Mucosa of descending colon (tissue), 3 donors: ENCODE measurements at regions not wholly inside any gene's neighbourhood (a gene's known extent, or its start where the extent isn't known, plus 50 kb on each side); places are given as distances from the start of the nearest gene placed in this dataset.
"Not testable (repeated sequence)": the region's sequence is repeated elsewhere in the genome, so short reads cannot be mapped to it uniquely, and the experiment has no call there.

ENCODE experiments used
- ATAC-seq: fragments of 200-7000 bp; cut with Tn5 transposase; one replicate; pipeline ENCODE4 v1.9.1; 2020; ENCODE audit warnings: mild to moderate bottlenecking, moderate library complexity
- DNase-seq, 3 donors: peaks; one replicate each; pipeline ENCODE4 v3.0.0-alpha.2; 2020
- H3K36me3 ChIP-seq: fragments of 200-600 bp; one replicate; pipeline ENCODE4 v1.8.0; 2021; ENCODE audit warnings: low read depth, mild to moderate bottlenecking
- H3K4me1 ChIP-seq: fragments of 200-600 bp; one replicate; pipeline ENCODE4 v1.8.0; 2021; ENCODE audit warnings: low read depth, mild to moderate bottlenecking
- H3K4me3 ChIP-seq: fragments of 200-600 bp; one replicate; pipeline ENCODE4 v1.8.0; 2021; ENCODE audit warnings: mild to moderate bottlenecking
- H3K9me3 ChIP-seq: fragments of 200-600 bp; one replicate; pipeline ENCODE4 v1.8.0; 2021; ENCODE audit warnings: mild to moderate bottlenecking
- intact Hi-C, 2 donors: fragments of 100-400 bp; cut with DNase I in 1 of 2; cut with micrococcal nuclease in 1 of 2; formaldehyde crosslinking; loops; one replicate each; pipeline versions ENCODE4 v1.11.0 to v1.11.1; 2022; cut with DNase I, micrococcal nuclease
- TF ChIP-seq, protein P1 (sequence below): fragments of 200-600 bp; IDR thresholded peaks from one replicate; pipeline ENCODE4 v1.8.0; 2022; ENCODE audit warnings: antibody characterized with exemption, mild to moderate bottlenecking
- donor health status: DM: no; HTN: no; CAD: no; lungs with moderate emphysema.
- donor health status: DM: no; HTN: no; CAD: no.
- donor health status: DM: no; HTN: yes; CAD: no.

GRCh38 chr4:77510367-77510766, 95.3 kb upstream of the CXCL13 start:
- DNase-seq (no peak), ATAC-seq (no peak)
- intact Hi-C loops = no loop called here
- H3K9me3 ChIP-seq = no peaks in the 10 kb centered on the region
- no peaks in the 10 kb centered on the region for H3K4me1 ChIP-seq
- no peak overlapping the region for H3K4me3 ChIP-seq
- H3K36me3 ChIP-seq = no peaks in the 10 kb centered on the region
- TF ChIP-seq, protein P1, sequence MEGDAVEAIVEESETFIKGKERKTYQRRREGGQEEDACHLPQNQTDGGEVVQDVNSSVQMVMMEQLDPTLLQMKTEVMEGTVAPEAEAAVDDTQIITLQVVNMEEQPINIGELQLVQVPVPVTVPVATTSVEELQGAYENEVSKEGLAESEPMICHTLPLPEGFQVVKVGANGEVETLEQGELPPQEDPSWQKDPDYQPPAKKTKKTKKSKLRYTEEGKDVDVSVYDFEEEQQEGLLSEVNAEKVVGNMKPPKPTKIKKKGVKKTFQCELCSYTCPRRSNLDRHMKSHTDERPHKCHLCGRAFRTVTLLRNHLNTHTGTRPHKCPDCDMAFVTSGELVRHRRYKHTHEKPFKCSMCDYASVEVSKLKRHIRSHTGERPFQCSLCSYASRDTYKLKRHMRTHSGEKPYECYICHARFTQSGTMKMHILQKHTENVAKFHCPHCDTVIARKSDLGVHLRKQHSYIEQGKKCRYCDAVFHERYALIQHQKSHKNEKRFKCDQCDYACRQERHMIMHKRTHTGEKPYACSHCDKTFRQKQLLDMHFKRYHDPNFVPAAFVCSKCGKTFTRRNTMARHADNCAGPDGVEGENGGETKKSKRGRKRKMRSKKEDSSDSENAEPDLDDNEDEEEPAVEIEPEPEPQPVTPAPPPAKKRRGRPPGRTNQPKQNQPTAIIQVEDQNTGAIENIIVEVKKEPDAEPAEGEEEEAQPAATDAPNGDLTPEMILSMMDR = no peak

GRCh38 chr4:77525538-77525937, 80.1 kb upstream of the CXCL13 start:
- Histone ChIP-seq H3K9me3 (no peaks in the 10 kb centered on the region), H3K36me3 (no peaks in the 10 kb centered on the region), H3K4me3 (no peak overlapping the region), H3K4me1 (no peaks in the 10 kb centered on the region)
- intact Hi-C loops = no loop called here
- DNase-seq (no peak), ATAC-seq (no peak)
- TF ChIP-seq, protein P1 = no peak

DNA sequence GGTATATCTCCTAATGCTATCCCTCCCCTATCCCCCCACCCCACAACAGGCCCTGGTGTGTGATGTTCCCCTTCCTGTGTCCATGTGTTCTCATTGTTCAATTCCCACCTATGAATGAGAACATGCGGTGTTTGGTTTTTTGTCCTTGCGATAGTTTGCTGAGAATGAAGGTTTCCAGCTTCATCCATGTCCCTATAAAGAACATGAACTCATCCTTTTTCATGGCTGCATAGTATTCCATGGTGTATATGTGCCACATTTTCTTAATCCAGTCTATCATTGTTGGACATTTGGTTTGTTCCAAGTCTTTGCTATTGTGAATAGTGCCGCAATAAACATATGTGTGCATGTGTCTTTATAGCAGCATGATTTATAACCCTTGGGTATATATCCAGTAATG, 77.7 kb upstream of the CXCL13 start:
- H3K4me1 ChIP-seq, H3K4me3 ChIP-seq, ATAC-seq, DNase-seq, H3K36me3 ChIP-seq, H3K9me3 ChIP-seq, intact Hi-C loops: not testable (repeated sequence)

DNA sequence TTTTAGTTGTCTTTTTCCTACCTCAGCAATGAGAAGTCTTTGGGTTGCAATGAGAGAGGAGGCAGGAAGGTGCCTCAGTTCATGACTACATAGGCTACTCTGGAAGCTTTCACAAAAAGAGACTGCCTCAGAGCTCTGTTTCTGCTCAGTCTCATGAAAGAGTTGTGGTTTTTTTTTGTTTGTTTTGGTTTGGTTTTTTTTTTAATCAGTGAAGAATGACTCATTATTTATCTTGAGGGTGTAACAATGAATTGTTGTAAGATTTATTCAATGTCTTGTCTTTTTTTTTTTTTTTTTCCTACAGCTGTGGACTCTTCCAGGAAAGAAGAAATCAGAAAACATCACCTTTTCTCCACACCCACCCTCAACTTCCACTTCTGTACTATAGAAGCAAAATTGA, 67.5 kb upstream of the CXCL13 start:
- ATAC-seq (peak; percentile 87), DNase-seq (no peak)
- TF ChIP-seq, protein P1 = no peak
- Histone ChIP-seq H3K4me1 (peaks cover 12% of the 10 kb centered on the region), H3K9me3 (no peaks in the 10 kb centered on the region), H3K36me3 (no peaks in the 10 kb centered on the region), H3K4me3 (no peak overlapping the region)
- intact Hi-C loops = no loop called here

DNA sequence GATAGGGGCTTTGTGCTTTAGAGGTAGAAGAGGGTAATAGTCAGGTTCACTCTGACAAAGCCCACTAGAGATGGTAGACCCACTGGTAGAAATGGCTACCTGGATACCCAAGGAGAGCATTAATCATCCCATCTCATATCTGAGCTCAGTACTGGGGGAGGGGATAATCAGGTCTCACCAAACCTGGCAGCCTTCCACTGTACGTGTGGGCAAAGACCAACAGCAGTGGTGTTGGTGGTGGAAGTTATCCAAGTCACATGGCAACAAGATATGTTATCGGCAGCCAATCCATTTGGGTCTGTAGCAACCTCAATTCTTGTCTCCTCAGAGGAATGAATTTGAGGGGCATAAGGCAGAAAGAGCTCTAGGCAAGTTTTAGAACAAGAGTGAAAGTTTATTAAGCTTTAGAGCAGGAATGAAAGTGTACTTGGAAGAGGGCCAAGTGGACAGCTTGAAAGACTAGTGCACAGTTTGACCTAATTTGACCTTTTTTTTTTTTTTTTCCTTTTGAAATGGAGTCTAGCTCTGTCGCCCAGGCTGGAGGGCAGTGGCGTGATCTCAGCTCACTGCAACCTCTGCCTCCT, 67.0 kb upstream of the CXCL13 start:
- intact Hi-C loops = no loop called here
- DNase-seq = peak in 1 of 3 donors; percentile 44
- ATAC-seq = peak; percentile 73

More for the DNA sequence above, 67.0 kb upstream of the CXCL13 start:
- Histone ChIP-seq H3K9me3 (no peaks in the 10 kb centered on the region), H3K4me3 (no peak overlapping the region), H3K36me3 (no peaks in the 10 kb centered on the region), H3K4me1 (peaks cover 12% of the 10 kb centered on the region)
- TF ChIP-seq, protein P1 = no peak
